ENCODE measurements at regions not wholly inside any gene's neighbourhood (a gene's known extent, or its start where the extent isn't known, plus 50 kb on each side); places are given as distances from the start of the nearest gene placed in this dataset.

GRCh38 chr9:129400971-129401622, 219.8 kb downstream of the C9orf50 start:
- DNase-seq (ENCODE audit: low read depth in 2 of 2): no peak

GRCh38 chr9:129400001-129400970, 220.6 kb downstream of the C9orf50 start:
- no peak for DNase-seq (ENCODE audit: low read depth in 2 of 2)

GRCh38 chr9:129399634-129399990, 221.3 kb downstream of the C9orf50 start:
- no peak for DNase-seq (ENCODE audit: low read depth in 2 of 2)

- no peak for DNase-seq (ENCODE audit: low read depth in 2 of 2)
Measured at GRCh38 chr9:129398961-129399633, 221.0 kb upstream of the IER5L start.

GRCh38 chr9:129398101-129398960, 220.3 kb upstream of the IER5L start:
- no peak for DNase-seq (ENCODE audit: low read depth in 2 of 2)

GRCh38 chr9:129397335-129397734, 219.3 kb upstream of the IER5L start:
- no peak for DNase-seq (ENCODE audit: low read depth in 2 of 2)

GRCh38 chr9:129396365-129396708, 218.3 kb upstream of the IER5L start:
- DNase-seq (ENCODE audit: low read depth in 2 of 2): no peak

- DNase-seq (ENCODE audit: low read depth in 2 of 2): no peak
Measured at GRCh38 chr9:129395633-129396364, 217.7 kb upstream of the IER5L start.

- no peak for DNase-seq (ENCODE audit: low read depth in 2 of 2)
Measured at GRCh38 chr9:129394886-129395279, 216.8 kb upstream of the IER5L start.

- DNase-seq (ENCODE audit: low read depth in 2 of 2): no peak
Measured at GRCh38 chr9:129394061-129394885, 216.2 kb upstream of the IER5L start.

GRCh38 chr9:129393064-129393463, 215.0 kb upstream of the IER5L start:
- DNase-seq (ENCODE audit: low read depth in 2 of 2): no peak

GRCh38 chr9:129392093-129392541, 214.1 kb upstream of the IER5L start:
- no peak for DNase-seq (ENCODE audit: low read depth in 2 of 2)

GRCh38 chr9:129391221-129391661, 213.2 kb upstream of the IER5L start:
- no peak for DNase-seq (ENCODE audit: low read depth in 2 of 2)

GRCh38 chr9:129390541-129390940, 212.5 kb upstream of the IER5L start:
- no peak for DNase-seq (ENCODE audit: low read depth in 2 of 2)

- no peak for DNase-seq (ENCODE audit: low read depth in 2 of 2)
Measured at GRCh38 chr9:129387822-129388221, 209.8 kb upstream of the IER5L start.

GRCh38 chr9:129386812-129387177, 208.7 kb upstream of the IER5L start:
- DNase-seq (ENCODE audit: low read depth in 2 of 2): no peak

GRCh38 chr9:129385211-129385934, 207.3 kb upstream of the IER5L start:
- DNase-seq (ENCODE audit: low read depth in 2 of 2): no peak

GRCh38 chr9:129384491-129385210, 206.6 kb upstream of the IER5L start:
- no peak for DNase-seq (ENCODE audit: low read depth in 2 of 2)
